ENCODE measurements at regions not wholly inside any gene's neighbourhood (a gene's known extent, or its start where the extent isn't known, plus 50 kb on each side); places are given as distances from the start of the nearest gene placed in this dataset.
A peak's percentile ranks its signal among the peaks of the same experiment; 100 is the strongest.

GRCh38 chr6:26243132-26243531, 121.9 kb upstream of the BTN3A2 start:
- Histone ChIP-seq H3K4me3 (ENCODE audit: low read length in 3 of 3) (no peak overlapping the region), H3K4me1 (ENCODE audit: control insufficient read depth in 3 of 3, insufficient read depth in 3 of 3, low read length in 3 of 3) (peaks cover 4 to 8% (median 6%) of the 10 kb centered on the region in 3 donors), H3K27me3 (ENCODE audit: control insufficient read depth in 3 of 3, insufficient read depth in 3 of 3, low read length in 3 of 3) (peaks cover 55 to 68% (median 61%) of the 10 kb centered on the region in 3 donors), H3K36me3 (ENCODE audit: control insufficient read depth in 3 of 3, insufficient read depth in 3 of 3, low read length in 3 of 3) (no peaks in the 10 kb centered on the region), H3K9me3 (ENCODE audit: control insufficient read depth in 3 of 3, low read length in 3 of 3) (peaks cover 0 to 4% (median 0%) of the 10 kb centered on the region in 3 donors), H3K27ac (ENCODE audit: low read depth, low read length) (no peak overlapping the region), H3K9ac (ENCODE audit: low read depth in 1 of 3, low read length in 3 of 3) (no peak overlapping the region)

- Histone ChIP-seq H3K9me3 (ENCODE audit: control insufficient read depth in 3 of 3, low read length in 3 of 3) (peaks cover 0 to 4% (median 0%) of the 10 kb centered on the region in 3 donors), H3K27me3 (ENCODE audit: control insufficient read depth in 3 of 3, insufficient read depth in 3 of 3, low read length in 3 of 3) (peaks cover 51 to 71% (median 63%) of the 10 kb centered on the region in 3 donors), H3K27ac (ENCODE audit: low read depth, low read length) (no peak overlapping the region), H3K36me3 (ENCODE audit: control insufficient read depth in 3 of 3, insufficient read depth in 3 of 3, low read length in 3 of 3) (no peaks in the 10 kb centered on the region), H3K4me1 (ENCODE audit: control insufficient read depth in 3 of 3, insufficient read depth in 3 of 3, low read length in 3 of 3) (peaks cover 4 to 8% (median 6%) of the 10 kb centered on the region in 3 donors), H3K9ac (ENCODE audit: low read depth in 1 of 3, low read length in 3 of 3) (no peak overlapping the region), H3K4me3 (ENCODE audit: low read length in 3 of 3) (no peak overlapping the region)
These were observed 121.2 kb upstream of the BTN3A2 start for GRCh38 chr6:26243752-26244151.

- H3K4me1 ChIP-seq (ENCODE audit: control insufficient read depth in 3 of 3, insufficient read depth in 3 of 3, low read length in 3 of 3): peaks cover 8 to 13% (median 9%) of the 10 kb centered on the region in 3 donors
- H3K9me3 ChIP-seq (ENCODE audit: control insufficient read depth in 3 of 3, low read length in 3 of 3): peaks cover 0 to 4% (median 0%) of the 10 kb centered on the region in 3 donors
- no peak overlapping the region for H3K4me3 ChIP-seq (ENCODE audit: low read length in 3 of 3)
- no peak overlapping the region for H3K9ac ChIP-seq (ENCODE audit: low read depth in 1 of 3, low read length in 3 of 3)
- no peak overlapping the region for H3K27ac ChIP-seq (ENCODE audit: low read depth, low read length)
- H3K27me3 ChIP-seq (ENCODE audit: control insufficient read depth in 3 of 3, insufficient read depth in 3 of 3, low read length in 3 of 3): peaks cover 55 to 80% (median 69%) of the 10 kb centered on the region in 3 donors
- no peaks in the 10 kb centered on the region for H3K36me3 ChIP-seq (ENCODE audit: control insufficient read depth in 3 of 3, insufficient read depth in 3 of 3, low read length in 3 of 3)
These were observed 118.9 kb upstream of the BTN3A2 start for GRCh38 chr6:26246058-26246457.

GRCh38 chr6:26246553-26246952, 118.4 kb upstream of the BTN3A2 start:
- Histone ChIP-seq H3K4me3 (ENCODE audit: low read length in 3 of 3) (no peak overlapping the region), H3K27me3 (ENCODE audit: control insufficient read depth in 3 of 3, insufficient read depth in 3 of 3, low read length in 3 of 3) (peaks cover 55 to 79% (median 69%) of the 10 kb centered on the region in 3 donors), H3K4me1 (ENCODE audit: control insufficient read depth in 3 of 3, insufficient read depth in 3 of 3, low read length in 3 of 3) (peaks cover 8 to 15% (median 9%) of the 10 kb centered on the region in 3 donors), H3K9me3 (ENCODE audit: control insufficient read depth in 3 of 3, low read length in 3 of 3) (peaks cover 0 to 4% (median 2%) of the 10 kb centered on the region in 3 donors), H3K9ac (ENCODE audit: low read depth in 1 of 3, low read length in 3 of 3) (no peak overlapping the region), H3K27ac (ENCODE audit: low read depth, low read length) (no peak overlapping the region), H3K36me3 (ENCODE audit: control insufficient read depth in 3 of 3, insufficient read depth in 3 of 3, low read length in 3 of 3) (no peaks in the 10 kb centered on the region)

- Histone ChIP-seq H3K4me3 (ENCODE audit: low read length in 3 of 3) (peak overlapping the region; percentile 68 to 74 (median 70)), H3K9me3 (ENCODE audit: control insufficient read depth in 3 of 3, low read length in 3 of 3) (peaks cover 0 to 4% (median 2%) of the 10 kb centered on the region in 3 donors), H3K9ac (ENCODE audit: low read depth in 1 of 3, low read length in 3 of 3) (peak overlapping the region in 1 of 3 donors; percentile 42), H3K27me3 (ENCODE audit: control insufficient read depth in 3 of 3, insufficient read depth in 3 of 3, low read length in 3 of 3) (peaks cover 60 to 71% (median 65%) of the 10 kb centered on the region in 3 donors), H3K36me3 (ENCODE audit: control insufficient read depth in 3 of 3, insufficient read depth in 3 of 3, low read length in 3 of 3) (no peaks in the 10 kb centered on the region), H3K27ac (ENCODE audit: low read depth, low read length) (peak overlapping the region; percentile 39), H3K4me1 (ENCODE audit: control insufficient read depth in 3 of 3, insufficient read depth in 3 of 3, low read length in 3 of 3) (peaks cover 8 to 17% (median 11%) of the 10 kb centered on the region in 3 donors)
These were observed 115.4 kb upstream of the BTN3A2 start for GRCh38 chr6:26249707-26249956.

- Histone ChIP-seq H3K4me3 (ENCODE audit: low read length in 3 of 3) (peak overlapping the region; percentile 68 to 74 (median 70)), H3K4me1 (ENCODE audit: control insufficient read depth in 3 of 3, insufficient read depth in 3 of 3, low read length in 3 of 3) (peaks cover 8 to 17% (median 11%) of the 10 kb centered on the region in 3 donors), H3K9me3 (ENCODE audit: control insufficient read depth in 3 of 3, low read length in 3 of 3) (peaks cover 0 to 4% (median 2%) of the 10 kb centered on the region in 3 donors), H3K9ac (ENCODE audit: low read depth in 1 of 3, low read length in 3 of 3) (peak overlapping the region in 2 of 3 donors; percentile 34 to 42), H3K27me3 (ENCODE audit: control insufficient read depth in 3 of 3, insufficient read depth in 3 of 3, low read length in 3 of 3) (peaks cover 60 to 70% (median 64%) of the 10 kb centered on the region in 3 donors), H3K36me3 (ENCODE audit: control insufficient read depth in 3 of 3, insufficient read depth in 3 of 3, low read length in 3 of 3) (no peaks in the 10 kb centered on the region), H3K27ac (ENCODE audit: low read depth, low read length) (peak overlapping the region; percentile 39)
These were observed 114.9 kb upstream of the BTN3A2 start for GRCh38 chr6:26249957-26250697.

GRCh38 chr6:26250698-26251044, 114.3 kb upstream of the BTN3A2 start:
- Histone ChIP-seq H3K9ac (ENCODE audit: low read depth in 1 of 3, low read length in 3 of 3) (no peak overlapping the region), H3K4me3 (ENCODE audit: low read length in 3 of 3) (peak overlapping the region; percentile 68 to 74 (median 70)), H3K4me1 (ENCODE audit: control insufficient read depth in 3 of 3, insufficient read depth in 3 of 3, low read length in 3 of 3) (peaks cover 8 to 17% (median 11%) of the 10 kb centered on the region in 3 donors), H3K27me3 (ENCODE audit: control insufficient read depth in 3 of 3, insufficient read depth in 3 of 3, low read length in 3 of 3) (peaks cover 60 to 69% (median 67%) of the 10 kb centered on the region in 3 donors), H3K36me3 (ENCODE audit: control insufficient read depth in 3 of 3, insufficient read depth in 3 of 3, low read length in 3 of 3) (no peaks in the 10 kb centered on the region), H3K27ac (ENCODE audit: low read depth, low read length) (no peak overlapping the region), H3K9me3 (ENCODE audit: control insufficient read depth in 3 of 3, low read length in 3 of 3) (peaks cover 0 to 4% (median 2%) of the 10 kb centered on the region in 3 donors)

- H3K4me3 ChIP-seq (ENCODE audit: low read length in 3 of 3): peak overlapping the region; percentile 47 to 74 (median 61)
- no peak overlapping the region for H3K9ac ChIP-seq (ENCODE audit: low read depth in 1 of 3, low read length in 3 of 3)
- H3K27ac ChIP-seq (ENCODE audit: low read depth, low read length): no peak overlapping the region
- H3K9me3 ChIP-seq (ENCODE audit: control insufficient read depth in 3 of 3, low read length in 3 of 3): peaks cover 0 to 3% (median 2%) of the 10 kb centered on the region in 3 donors
- H3K27me3 ChIP-seq (ENCODE audit: control insufficient read depth in 3 of 3, insufficient read depth in 3 of 3, low read length in 3 of 3): peaks cover 59 to 71% (median 67%) of the 10 kb centered on the region in 3 donors
- no peaks in the 10 kb centered on the region for H3K36me3 ChIP-seq (ENCODE audit: control insufficient read depth in 3 of 3, insufficient read depth in 3 of 3, low read length in 3 of 3)
- peaks cover 8 to 17% (median 11%) of the 10 kb centered on the region in 3 donors for H3K4me1 ChIP-seq (ENCODE audit: control insufficient read depth in 3 of 3, insufficient read depth in 3 of 3, low read length in 3 of 3)
These were observed 113.5 kb upstream of the BTN3A2 start for GRCh38 chr6:26251354-26252076.

- peaks cover 8 to 17% (median 11%) of the 10 kb centered on the region in 3 donors for H3K4me1 ChIP-seq (ENCODE audit: control insufficient read depth in 3 of 3, insufficient read depth in 3 of 3, low read length in 3 of 3)
- H3K9ac ChIP-seq (ENCODE audit: low read depth in 1 of 3, low read length in 3 of 3): no peak overlapping the region
- H3K4me3 ChIP-seq (ENCODE audit: low read length in 3 of 3): peak overlapping the region in 1 of 3 donors; percentile 74
- H3K27ac ChIP-seq (ENCODE audit: low read depth, low read length): no peak overlapping the region
- no peaks in the 10 kb centered on the region for H3K36me3 ChIP-seq (ENCODE audit: control insufficient read depth in 3 of 3, insufficient read depth in 3 of 3, low read length in 3 of 3)
- peaks cover 57 to 69% (median 65%) of the 10 kb centered on the region in 3 donors for H3K27me3 ChIP-seq (ENCODE audit: control insufficient read depth in 3 of 3, insufficient read depth in 3 of 3, low read length in 3 of 3)
- H3K9me3 ChIP-seq (ENCODE audit: control insufficient read depth in 3 of 3, low read length in 3 of 3): peaks cover 0 to 2% (median 0%) of the 10 kb centered on the region in 3 donors
These were observed 112.9 kb upstream of the BTN3A2 start for GRCh38 chr6:26252077-26252472.

- H3K9me3 ChIP-seq (ENCODE audit: control insufficient read depth in 3 of 3, low read length in 3 of 3): peaks cover 0 to 2% (median 0%) of the 10 kb centered on the region in 3 donors
- H3K27ac ChIP-seq (ENCODE audit: low read depth, low read length): no peak overlapping the region
- H3K4me1 ChIP-seq (ENCODE audit: control insufficient read depth in 3 of 3, insufficient read depth in 3 of 3, low read length in 3 of 3): peaks cover 8 to 14% (median 11%) of the 10 kb centered on the region in 3 donors
- no peaks in the 10 kb centered on the region for H3K36me3 ChIP-seq (ENCODE audit: control insufficient read depth in 3 of 3, insufficient read depth in 3 of 3, low read length in 3 of 3)
- H3K4me3 ChIP-seq (ENCODE audit: low read length in 3 of 3): no peak overlapping the region
- peaks cover 56 to 70% (median 57%) of the 10 kb centered on the region in 3 donors for H3K27me3 ChIP-seq (ENCODE audit: control insufficient read depth in 3 of 3, insufficient read depth in 3 of 3, low read length in 3 of 3)
- no peak overlapping the region for H3K9ac ChIP-seq (ENCODE audit: low read depth in 1 of 3, low read length in 3 of 3)
These were observed 110.3 kb upstream of the BTN3A2 start for GRCh38 chr6:26254724-26255123.
